ENCODE measurements at regions not wholly inside any gene's neighbourhood (a gene's known extent, or its start where the extent isn't known, plus 50 kb on each side); places are given as distances from the start of the nearest gene placed in this dataset.

GRCh38 chr11:56932572-56933220, 56.0 kb upstream of the OR5AK2 start:
- peak; percentile 79 for DNase-seq

DNA sequence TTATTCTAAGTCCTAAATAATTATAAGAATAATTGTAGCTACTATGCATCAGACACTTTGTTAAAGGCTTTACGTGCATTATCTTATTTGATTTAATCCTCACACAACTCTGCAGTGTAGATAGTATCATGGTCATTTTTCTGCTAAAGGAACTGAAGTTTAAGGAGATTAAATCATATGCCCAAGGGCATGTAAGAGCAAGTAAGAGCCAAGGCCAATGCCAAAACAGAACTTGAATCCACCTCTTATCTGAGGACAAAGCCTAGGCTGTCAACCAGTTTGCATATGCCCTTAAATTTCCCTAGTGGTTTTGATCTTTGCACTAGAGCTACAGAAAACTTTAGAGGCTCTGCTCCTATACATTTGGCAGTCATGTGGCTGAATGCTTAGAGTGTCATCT, 65.6 kb upstream of the OR5AK2 start:
- DNase-seq: no peak

DNA sequence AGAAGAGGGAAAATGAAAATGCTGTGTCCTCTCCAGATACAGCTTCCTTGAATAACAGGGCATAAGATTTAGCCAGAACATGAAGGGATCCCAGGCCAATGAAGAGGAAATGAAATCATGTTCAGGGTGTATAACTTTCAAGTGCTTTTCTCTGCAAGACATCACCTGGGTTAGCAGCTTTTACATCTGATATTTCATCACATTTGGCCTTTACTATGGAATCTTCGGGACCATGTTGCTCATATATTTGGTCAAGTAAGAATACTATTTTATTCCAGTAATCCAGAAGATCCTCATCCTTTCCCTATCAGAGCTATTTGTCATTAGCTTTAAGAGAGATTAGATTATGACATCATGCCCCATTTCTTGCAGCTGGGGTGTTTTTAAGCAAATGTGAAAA, 66.3 kb upstream of the OR5AK2 start:
- no peak for DNase-seq

DNA sequence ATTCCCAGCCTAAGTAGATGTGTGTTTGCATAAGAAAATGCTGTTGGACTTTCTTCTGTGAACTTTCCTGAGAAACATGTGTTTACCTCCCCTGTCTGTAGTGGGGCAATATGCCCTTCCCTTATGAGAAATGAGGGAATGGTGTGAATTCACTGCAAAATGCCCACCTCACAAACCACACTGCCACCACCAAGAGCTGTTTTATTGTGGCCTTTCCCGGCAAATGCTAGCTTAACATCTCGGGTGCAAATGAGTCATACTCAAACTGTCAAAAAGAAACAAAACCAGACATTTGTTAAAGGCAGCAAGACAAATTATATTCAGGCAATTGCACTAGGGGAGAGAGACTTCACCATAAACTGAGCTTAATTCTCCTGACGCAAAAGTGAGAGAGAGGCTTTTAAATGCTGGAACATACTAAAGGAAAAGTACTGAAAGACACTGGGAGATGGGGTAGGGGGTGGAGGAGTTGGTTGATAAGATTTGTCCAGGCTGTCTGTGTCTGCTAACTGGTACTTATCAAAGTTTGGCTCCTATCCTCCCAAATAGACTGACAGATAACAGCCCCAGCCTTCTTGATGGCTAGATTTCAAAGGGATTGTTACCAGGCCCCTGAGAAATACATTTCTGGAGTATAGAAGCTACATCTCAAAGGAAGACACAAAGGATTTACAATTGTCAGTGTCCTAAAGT, 70.9 kb upstream of the OR5AK2 start:
- no peak for DNase-seq

DNA sequence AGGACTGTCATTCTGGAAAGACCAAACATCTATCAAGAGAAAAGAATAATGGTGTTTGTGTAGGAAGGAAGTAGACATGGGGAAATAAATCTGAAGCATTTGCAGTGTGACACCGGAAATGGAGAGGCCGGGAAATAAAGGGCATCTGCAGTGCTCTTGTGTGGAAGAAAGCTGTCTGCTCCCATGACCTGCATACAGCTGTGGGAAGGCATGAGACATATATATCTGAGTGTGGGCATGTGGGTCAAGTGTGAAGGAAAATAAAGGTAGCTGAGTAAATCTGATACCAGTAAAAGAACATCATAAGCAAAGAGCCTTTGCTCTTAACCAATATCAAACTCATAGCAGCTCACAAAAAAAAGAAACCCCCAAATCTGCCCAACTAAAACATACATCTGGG, 72.1 kb upstream of the OR5AK2 start:
- DNase-seq: no peak

DNA sequence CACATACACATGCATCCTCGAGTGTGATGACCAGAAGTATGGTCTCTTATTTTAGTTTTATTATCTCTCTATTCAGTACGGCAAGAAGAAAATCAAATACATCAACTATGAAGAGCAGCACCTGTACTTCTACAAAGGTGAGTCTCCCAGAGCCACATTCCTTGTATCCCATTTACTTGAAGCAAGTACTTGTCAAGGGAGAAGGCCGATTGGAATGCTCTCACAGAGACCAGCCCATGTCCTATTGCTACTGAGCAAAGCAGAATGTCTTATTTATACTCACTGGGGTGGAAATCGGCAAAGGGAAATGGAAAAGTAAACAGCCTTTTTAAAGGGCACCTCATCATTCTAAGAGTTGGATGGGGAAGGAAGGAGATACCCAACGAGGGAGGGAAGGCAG, 72.6 kb upstream of the OR5AK2 start:
- DNase-seq: no peak

GRCh38 chr11:56911312-56911711, 77.4 kb upstream of the OR5AK2 start:
- peak; percentile 16 for DNase-seq

- peak; percentile 22 for DNase-seq
Measured at GRCh38 chr11:56910785-56911184, 77.9 kb upstream of the OR5AK2 start.

- DNase-seq: peak; percentile 56
Measured at GRCh38 chr11:56910046-56910773, 78.5 kb upstream of the OR5AK2 start.

DNA sequence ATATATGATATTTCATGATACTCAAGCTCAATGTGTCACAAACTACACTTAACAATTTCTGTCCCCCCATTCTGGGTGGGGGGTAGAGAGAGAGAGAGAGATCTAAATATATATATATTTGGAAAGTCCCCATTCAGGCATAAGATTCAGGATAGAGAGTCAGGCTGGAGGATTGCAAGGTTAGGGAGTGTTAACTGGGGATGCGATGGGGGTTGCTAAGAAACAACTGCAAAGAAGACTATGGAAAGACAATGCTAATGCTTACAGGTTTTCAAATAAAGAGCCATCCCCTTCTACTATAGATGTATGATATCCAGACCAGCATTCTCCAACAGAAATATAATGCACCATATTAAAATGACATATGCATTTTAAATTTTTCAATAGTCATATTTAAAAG, 79.2 kb upstream of the OR5AK2 start:
- DNase-seq: no peak

- DNase-seq: no peak
Measured at GRCh38 chr11:56909080-56909479, 79.6 kb upstream of the OR5AK2 start.

GRCh38 chr11:56906683-56907148, 82.0 kb upstream of the OR5AK2 start:
- no peak for DNase-seq

DNA sequence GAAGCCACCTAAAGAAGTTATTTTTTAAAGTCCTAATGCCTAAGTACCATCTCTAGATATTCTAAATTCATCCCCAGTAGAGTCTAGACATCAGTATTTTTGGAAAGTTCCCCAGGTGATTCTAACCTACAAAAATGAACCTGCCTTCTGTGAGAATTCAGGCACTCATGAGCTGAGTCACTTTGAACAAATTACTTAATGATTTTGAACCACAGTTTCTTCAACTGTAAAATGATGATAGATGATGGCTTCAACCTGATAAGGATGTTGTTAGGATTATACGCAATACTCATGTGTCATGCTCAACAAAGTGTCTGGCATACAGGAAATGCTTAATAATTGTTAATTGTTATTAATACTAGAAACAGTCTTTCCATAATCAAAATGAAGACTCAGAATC, 82.8 kb upstream of the OR5AK2 start:
- no peak for DNase-seq

GRCh38 chr11:56905442-56905841, 83.3 kb upstream of the OR5AK2 start:
- no peak for DNase-seq

GRCh38 chr11:56898856-56899255, 89.9 kb upstream of the OR5AK2 start:
- no peak for DNase-seq

DNA sequence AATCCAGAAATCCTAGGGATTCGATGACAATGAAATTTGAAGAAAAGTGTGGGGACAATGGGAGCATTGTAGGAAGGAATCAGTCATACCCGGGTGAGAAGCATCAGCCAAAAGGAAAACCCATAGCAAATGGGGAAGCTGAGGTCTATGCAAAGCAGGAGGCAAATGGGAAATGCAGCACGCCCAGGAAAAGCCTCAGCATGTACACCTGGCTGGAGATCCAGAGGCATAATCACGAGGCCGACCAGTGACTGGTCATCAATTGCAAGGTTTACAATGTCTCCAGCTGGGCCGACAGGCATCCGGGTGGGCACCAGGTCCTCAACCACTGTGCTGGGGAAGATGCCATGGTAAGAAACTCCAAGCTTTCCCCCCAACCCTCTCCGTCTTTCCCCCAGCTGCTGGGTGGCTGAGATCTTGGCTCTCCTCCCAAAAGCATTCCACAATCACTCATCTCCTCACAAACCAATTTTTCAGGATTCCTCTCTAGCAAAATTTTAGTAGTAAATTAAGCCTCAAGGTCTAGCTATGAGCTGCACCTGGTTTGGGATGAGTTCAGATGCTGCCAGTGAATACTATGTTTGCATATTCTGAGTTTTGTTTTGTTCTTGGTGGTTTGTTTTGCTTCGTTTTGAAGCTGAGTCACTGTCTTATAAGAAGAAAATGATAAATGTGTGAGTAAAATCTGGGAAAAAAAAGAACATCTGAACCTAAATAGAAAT, 98.0 kb upstream of the OR5AK2 start:
- DNase-seq: peak; percentile 4

DNA sequence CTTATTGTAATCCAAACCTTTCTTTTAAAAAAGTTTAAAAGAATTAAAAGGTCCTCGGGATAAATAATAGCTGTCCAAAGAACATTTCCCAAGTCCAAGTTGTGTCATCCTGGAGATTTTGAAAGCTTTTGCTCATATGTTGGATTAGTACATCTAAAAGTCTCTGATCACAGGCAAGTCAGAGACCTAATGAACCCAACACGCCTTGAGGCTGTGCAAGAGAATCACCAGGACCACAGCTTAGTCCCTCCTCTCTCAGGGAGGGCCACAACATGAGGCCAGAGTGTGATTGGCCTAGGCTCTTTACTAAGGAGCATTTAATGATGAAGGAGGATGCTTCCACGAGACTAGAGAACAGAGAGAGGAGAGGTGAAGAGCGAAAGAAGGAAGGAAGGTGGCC, 98.7 kb upstream of the OR5AK2 start:
- DNase-seq: no peak

GRCh38 chr11:56887940-56888339, 100.8 kb upstream of the OR5AK2 start:
- DNase-seq: no peak

- DNase-seq: no peak
Measured at GRCh38 chr11:56886455-56886854, 102.3 kb upstream of the OR5AK2 start.

GRCh38 chr11:56885854-56886253, 102.9 kb upstream of the OR5AK2 start:
- DNase-seq: no peak

DNA sequence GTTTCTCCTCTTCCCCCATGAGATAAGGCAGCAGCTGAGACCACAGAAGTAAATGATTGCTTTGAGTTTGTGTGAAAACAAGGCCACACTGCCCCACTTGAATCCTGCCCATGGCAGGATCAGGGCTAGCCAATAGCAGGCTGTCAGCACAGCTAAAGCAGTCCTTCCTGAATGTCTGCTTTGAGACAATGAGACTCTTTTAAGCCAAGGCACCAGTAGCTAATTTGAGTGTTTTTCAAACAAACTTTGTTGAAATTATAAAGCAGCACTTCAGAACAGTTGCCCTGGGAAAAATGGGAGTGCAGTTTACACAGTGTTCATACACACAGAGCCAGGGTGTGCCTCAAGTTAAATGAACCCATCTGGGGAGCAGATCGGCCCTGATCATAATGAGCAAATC, 103.5 kb upstream of the OR5AK2 start:
- DNase-seq: no peak

GRCh38 chr11:56883371-56883987, 105.2 kb upstream of the OR5AK2 start:
- DNase-seq: no peak
